OCI-LY3 (cell line): ENCODE measurements at regions not wholly inside any gene's neighbourhood (a gene's known extent, or its start where the extent isn't known, plus 50 kb on each side); places are given as distances from the start of the nearest gene placed in this dataset.

Source experiments
- CTCF ChIP-seq: fragments of 200-600, 300-600 bp; sonication (generic); IDR thresholded peaks from 2 replicates; pipeline ENCODE4 v1.5.1; 2014; ENCODE audit warnings: antibody characterized with exemption, low read length, low read depth
- EZH2phosphoT487 ChIP-seq: fragments of 200-600 bp; shearing (Covaris generic); IDR thresholded peaks from 2 replicates; pipeline ENCODE4 v1.6.1; 2018; ENCODE audit warnings: antibody characterized with exemption, mixed run types, low read depth

GRCh38 chr5:51821697-51822096, 438.4 kb downstream of the ISL1 start:
- no peak for TF ChIP-seq CTCF
- no peak for TF ChIP-seq EZH2phosphoT487
